ENCODE measurements at regions not wholly inside any gene's neighbourhood (a gene's known extent, or its start where the extent isn't known, plus 50 kb on each side); places are given as distances from the start of the nearest gene placed in this dataset.

DNA sequence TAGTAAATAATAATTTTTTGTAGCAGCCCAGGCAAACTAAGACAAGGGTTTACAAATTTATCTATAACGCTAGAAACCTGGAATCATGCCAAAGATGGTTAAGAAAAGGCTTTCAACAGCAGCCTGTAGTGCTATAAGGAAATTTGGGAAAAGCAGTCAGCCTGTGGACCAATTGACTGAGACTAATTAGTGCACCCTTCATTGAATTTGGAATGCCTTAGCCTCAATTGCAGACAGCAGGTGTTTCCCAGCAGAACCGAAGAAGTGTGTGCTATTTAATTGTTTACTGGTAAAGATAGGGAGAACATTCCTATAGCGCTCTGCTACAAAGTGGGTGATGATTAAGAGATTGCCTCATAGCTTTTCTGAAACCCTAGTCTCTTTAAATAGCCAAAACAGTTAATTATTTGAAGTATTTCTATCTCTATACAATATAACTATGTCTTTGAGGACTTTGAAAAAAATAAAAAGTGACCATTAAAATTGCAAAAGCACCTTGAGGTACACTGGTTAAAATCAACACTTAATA, 1884.3 kb upstream of the PCDH20 start (continued):
- TF ChIP-seq TEAD4 (CRISPR knock-in tag; IDR thresholded peaks at IDR 0.05) (no peak), CREM (CRISPR knock-in tag; IDR thresholded peaks at IDR 0.05) (no peak), OVOL2 (CRISPR knock-in tag; IDR thresholded peaks at IDR 0.05; ENCODE audit: borderline replicate concordance) (no peak), NR1H2 (CRISPR knock-in tag; IDR thresholded peaks at IDR 0.05) (no peak), ZNF263 (CRISPR knock-in tag; IDR thresholded peaks at IDR 0.05; ENCODE audit: low read depth) (no peak)
- TF ChIP-seq, protein P1, sequence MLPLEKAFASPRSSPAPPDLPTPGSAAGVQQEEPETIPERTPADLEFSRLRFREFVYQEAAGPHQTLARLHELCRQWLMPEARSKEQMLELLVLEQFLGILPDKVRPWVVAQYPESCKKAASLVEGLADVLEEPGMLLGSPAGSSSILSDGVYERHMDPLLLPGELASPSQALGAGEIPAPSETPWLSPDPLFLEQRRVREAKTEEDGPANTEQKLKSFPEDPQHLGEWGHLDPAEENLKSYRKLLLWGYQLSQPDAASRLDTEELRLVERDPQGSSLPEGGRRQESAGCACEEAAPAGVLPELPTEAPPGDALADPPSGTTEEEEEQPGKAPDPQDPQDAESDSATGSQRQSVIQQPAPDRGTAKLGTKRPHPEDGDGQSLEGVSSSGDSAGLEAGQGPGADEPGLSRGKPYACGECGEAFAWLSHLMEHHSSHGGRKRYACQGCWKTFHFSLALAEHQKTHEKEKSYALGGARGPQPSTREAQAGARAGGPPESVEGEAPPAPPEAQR (CRISPR knock-in tag; IDR thresholded peaks at IDR 0.05): no peak
- TF ChIP-seq, protein P2, sequence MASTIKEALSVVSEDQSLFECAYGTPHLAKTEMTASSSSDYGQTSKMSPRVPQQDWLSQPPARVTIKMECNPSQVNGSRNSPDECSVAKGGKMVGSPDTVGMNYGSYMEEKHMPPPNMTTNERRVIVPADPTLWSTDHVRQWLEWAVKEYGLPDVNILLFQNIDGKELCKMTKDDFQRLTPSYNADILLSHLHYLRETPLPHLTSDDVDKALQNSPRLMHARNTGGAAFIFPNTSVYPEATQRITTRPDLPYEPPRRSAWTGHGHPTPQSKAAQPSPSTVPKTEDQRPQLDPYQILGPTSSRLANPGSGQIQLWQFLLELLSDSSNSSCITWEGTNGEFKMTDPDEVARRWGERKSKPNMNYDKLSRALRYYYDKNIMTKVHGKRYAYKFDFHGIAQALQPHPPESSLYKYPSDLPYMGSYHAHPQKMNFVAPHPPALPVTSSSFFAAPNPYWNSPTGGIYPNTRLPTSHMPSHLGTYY (CRISPR knock-in tag; IDR thresholded peaks at IDR 0.05): no peak

DNA sequence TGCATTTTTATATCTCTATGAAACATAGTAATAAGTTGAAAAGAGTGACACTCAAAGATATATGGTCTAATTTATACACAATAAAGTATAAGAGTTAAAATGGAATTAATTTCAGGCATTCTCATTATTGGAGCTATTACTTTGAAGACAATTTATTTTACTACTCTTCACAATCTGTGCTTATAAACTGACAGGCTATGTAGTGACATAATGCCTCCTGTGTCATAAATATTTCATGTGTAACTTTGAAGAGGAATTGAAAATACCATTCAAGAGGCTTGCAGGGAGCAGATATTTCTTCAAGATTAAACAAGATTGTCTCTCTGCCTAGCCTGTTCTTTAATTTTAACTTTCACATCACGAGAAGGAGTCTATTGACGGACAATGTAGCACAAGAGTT, 1881.5 kb upstream of the PCDH20 start:
- ChIA-PET POLR2A (no interaction called here), CTCF (interaction anchor here (0.5 kb wide), 1 partner anchor 78 kb away, joined by 3 read pairs; no protein-coding TSS in a partner anchor)
- H3K27ac Mint-ChIP-seq: no peak overlapping the region
- no peaks in the 10 kb centered on the region for H3K4me1 Mint-ChIP-seq
- no peaks in the 10 kb centered on the region for H3K27me3 Mint-ChIP-seq (ENCODE audit: low read depth)
- DNase-seq (ENCODE audit: low spot score) (no peak), ATAC-seq (no peak)
- no peaks in the 10 kb centered on the region for H3K9me3 Mint-ChIP-seq
- no peak overlapping the region for H3K4me3 Mint-ChIP-seq
- TF ChIP-seq, protein P2 (CRISPR knock-in tag; IDR thresholded peaks at IDR 0.05): no peak
- TF ChIP-seq, protein P3, sequence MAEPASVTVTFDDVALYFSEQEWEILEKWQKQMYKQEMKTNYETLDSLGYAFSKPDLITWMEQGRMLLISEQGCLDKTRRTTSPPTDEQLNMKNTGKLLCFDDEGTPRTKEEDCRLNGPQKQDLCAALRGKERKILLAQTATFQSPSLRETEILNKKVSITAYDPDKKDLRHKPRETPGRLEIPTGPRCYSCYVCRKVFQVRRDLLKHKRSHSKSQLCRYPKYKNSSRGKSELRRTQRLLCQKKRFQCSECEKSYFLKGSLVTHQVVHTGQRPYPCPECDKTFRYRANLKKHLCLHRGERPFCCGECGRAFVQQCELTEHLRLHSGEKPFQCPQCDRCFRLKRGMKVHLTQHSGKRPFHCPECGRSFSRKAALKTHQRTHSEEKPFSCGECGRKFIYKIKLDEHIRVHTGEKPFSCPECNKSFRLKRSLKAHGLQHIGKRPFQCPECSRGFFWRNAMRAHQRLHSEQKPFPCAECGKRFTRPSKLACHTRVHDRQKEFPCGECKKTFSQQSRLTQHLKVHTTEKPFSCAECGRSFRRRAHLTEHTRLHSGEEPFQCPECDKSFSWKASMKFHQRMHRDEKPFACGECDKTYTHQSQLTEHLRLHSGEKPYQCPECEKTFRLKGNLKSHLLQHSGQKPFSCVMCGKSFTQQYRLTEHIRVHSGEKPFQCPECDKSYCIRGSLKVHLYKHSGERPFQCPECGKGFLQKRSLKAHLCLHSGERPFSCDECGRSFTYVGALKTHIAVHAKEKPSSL (CRISPR knock-in tag; conservative IDR thresholded peaks at IDR 0.05): no peak
- TF ChIP-seq GABPB1 (CRISPR knock-in tag; IDR thresholded peaks at IDR 0.05) (no peak), RORB (CRISPR knock-in tag; IDR thresholded peaks at IDR 0.05) (no peak)
- TF ChIP-seq, protein P4, sequence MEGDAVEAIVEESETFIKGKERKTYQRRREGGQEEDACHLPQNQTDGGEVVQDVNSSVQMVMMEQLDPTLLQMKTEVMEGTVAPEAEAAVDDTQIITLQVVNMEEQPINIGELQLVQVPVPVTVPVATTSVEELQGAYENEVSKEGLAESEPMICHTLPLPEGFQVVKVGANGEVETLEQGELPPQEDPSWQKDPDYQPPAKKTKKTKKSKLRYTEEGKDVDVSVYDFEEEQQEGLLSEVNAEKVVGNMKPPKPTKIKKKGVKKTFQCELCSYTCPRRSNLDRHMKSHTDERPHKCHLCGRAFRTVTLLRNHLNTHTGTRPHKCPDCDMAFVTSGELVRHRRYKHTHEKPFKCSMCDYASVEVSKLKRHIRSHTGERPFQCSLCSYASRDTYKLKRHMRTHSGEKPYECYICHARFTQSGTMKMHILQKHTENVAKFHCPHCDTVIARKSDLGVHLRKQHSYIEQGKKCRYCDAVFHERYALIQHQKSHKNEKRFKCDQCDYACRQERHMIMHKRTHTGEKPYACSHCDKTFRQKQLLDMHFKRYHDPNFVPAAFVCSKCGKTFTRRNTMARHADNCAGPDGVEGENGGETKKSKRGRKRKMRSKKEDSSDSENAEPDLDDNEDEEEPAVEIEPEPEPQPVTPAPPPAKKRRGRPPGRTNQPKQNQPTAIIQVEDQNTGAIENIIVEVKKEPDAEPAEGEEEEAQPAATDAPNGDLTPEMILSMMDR (IDR thresholded peaks at IDR 0.05): no peak
- TF ChIP-seq, protein P5, sequence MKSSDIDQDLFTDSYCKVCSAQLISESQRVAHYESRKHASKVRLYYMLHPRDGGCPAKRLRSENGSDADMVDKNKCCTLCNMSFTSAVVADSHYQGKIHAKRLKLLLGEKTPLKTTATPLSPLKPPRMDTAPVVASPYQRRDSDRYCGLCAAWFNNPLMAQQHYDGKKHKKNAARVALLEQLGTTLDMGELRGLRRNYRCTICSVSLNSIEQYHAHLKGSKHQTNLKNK (CRISPR knock-in tag; IDR thresholded peaks at IDR 0.05): no peak
- no peaks in the 10 kb centered on the region for H3K36me3 Mint-ChIP-seq

DNA sequence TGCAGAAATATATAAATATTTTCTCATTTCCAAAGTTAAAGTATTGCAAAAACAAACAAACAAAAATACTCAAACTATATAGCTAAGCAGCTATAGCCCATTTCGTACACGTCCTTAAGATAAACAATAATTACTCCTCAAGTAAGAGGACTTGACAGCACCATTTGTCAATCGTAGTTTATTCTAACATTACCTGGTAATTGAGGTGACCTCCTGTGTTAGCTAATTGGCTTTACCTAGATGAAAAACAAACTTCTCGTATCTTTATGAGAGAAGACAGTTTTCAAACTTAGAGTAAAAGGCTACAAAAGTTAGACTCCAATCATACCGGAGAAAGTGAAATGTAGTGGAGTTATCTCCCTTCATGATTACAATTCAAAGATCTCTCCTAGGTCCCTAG, 1876.1 kb upstream of the PCDH20 start:
- Mint-ChIP-seq H3K36me3 (no peaks in the 10 kb centered on the region), H3K4me1 (no peaks in the 10 kb centered on the region), H3K9me3 (no peaks in the 10 kb centered on the region), H3K4me3 (no peak overlapping the region), H3K27ac (no peak overlapping the region), H3K27me3 (ENCODE audit: low read depth) (no peaks in the 10 kb centered on the region)
- ATAC-seq (no peak), DNase-seq (ENCODE audit: low spot score) (no peak)
- TF ChIP-seq ELF4 (CRISPR knock-in tag; IDR thresholded peaks at IDR 0.05; ENCODE audit: low read depth): no peak
- POLR2A ChIA-PET: no interaction called here
- CTCF ChIA-PET: no interaction called here
